HK-2 (cell line): ENCODE measurements at regions not wholly inside any gene's neighbourhood (a gene's known extent, or its start where the extent isn't known, plus 50 kb on each side); places are given as distances from the start of the nearest gene placed in this dataset.
"Not testable (repeated sequence)": the region's sequence is repeated elsewhere in the genome, so short reads cannot be mapped to it uniquely, and the experiment has no call there.

ENCODE experiments used
- DNase-seq: peaks from one replicate; pipeline ENCODE4 v3.0.0-alpha.2; 2018; ENCODE audit not compliant: unreplicated experiment

GRCh38 chr2:145806546-145806945 is 1286.6 kb upstream of the ZEB2 start:
- DNase-seq, result no peak

GRCh38 chr2:145802133-145802532 is 1282.2 kb upstream of the ZEB2 start:
- DNase-seq, result no peak

- DNase-seq, result no peak
These were observed 1281.3 kb upstream of the ZEB2 start for GRCh38 chr2:145801210-145801609.

- DNase-seq, result peak; percentile 1
These were observed 1280.5 kb upstream of the ZEB2 start for GRCh38 chr2:145800151-145801091.

- no peak for DNase-seq
These were observed 1279.7 kb upstream of the ZEB2 start for GRCh38 chr2:145799595-145800108.

GRCh38 chr2:145798419-145798818 is 1278.5 kb upstream of the ZEB2 start:
- DNase-seq, result no peak

GRCh38 chr2:145797692-145798091 is 1277.8 kb upstream of the ZEB2 start:
- DNase-seq, result no peak

- DNase-seq, result no peak
These were observed 1272.8 kb upstream of the ZEB2 start for GRCh38 chr2:145792745-145793144.

- no peak for DNase-seq
These were observed 1269.7 kb upstream of the ZEB2 start for GRCh38 chr2:145789636-145790035.

GRCh38 chr2:145787597-145788361 is 1267.9 kb upstream of the ZEB2 start:
- not testable (repeated sequence) for DNase-seq

- DNase-seq, result not testable (repeated sequence)
These were observed 1262.7 kb upstream of the ZEB2 start for GRCh38 chr2:145782607-145783006.

- no peak for DNase-seq
These were observed 1258.0 kb upstream of the ZEB2 start for GRCh38 chr2:145777914-145778313.

GRCh38 chr2:145777297-145777696 is 1257.4 kb upstream of the ZEB2 start:
- DNase-seq, result no peak

- DNase-seq, result no peak
These were observed 1255.7 kb upstream of the ZEB2 start for GRCh38 chr2:145775591-145775990.

- no peak for DNase-seq
These were observed 1251.6 kb upstream of the ZEB2 start for GRCh38 chr2:145771525-145771924.

- DNase-seq, result no peak
These were observed 1249.2 kb upstream of the ZEB2 start for GRCh38 chr2:145769011-145769716.

GRCh38 chr2:145765874-145766273 is 1246.0 kb upstream of the ZEB2 start:
- peak; percentile 12 for DNase-seq

GRCh38 chr2:145764631-145765030 is 1244.7 kb upstream of the ZEB2 start:
- no peak for DNase-seq

- DNase-seq, result no peak
These were observed 1241.1 kb upstream of the ZEB2 start for GRCh38 chr2:145760781-145761649.

GRCh38 chr2:145759228-145759915 is 1239.5 kb upstream of the ZEB2 start:
- DNase-seq, result no peak
